ENCODE measurements at regions not wholly inside any gene's neighbourhood (a gene's known extent, or its start where the extent isn't known, plus 50 kb on each side); places are given as distances from the start of the nearest gene placed in this dataset.

DNA sequence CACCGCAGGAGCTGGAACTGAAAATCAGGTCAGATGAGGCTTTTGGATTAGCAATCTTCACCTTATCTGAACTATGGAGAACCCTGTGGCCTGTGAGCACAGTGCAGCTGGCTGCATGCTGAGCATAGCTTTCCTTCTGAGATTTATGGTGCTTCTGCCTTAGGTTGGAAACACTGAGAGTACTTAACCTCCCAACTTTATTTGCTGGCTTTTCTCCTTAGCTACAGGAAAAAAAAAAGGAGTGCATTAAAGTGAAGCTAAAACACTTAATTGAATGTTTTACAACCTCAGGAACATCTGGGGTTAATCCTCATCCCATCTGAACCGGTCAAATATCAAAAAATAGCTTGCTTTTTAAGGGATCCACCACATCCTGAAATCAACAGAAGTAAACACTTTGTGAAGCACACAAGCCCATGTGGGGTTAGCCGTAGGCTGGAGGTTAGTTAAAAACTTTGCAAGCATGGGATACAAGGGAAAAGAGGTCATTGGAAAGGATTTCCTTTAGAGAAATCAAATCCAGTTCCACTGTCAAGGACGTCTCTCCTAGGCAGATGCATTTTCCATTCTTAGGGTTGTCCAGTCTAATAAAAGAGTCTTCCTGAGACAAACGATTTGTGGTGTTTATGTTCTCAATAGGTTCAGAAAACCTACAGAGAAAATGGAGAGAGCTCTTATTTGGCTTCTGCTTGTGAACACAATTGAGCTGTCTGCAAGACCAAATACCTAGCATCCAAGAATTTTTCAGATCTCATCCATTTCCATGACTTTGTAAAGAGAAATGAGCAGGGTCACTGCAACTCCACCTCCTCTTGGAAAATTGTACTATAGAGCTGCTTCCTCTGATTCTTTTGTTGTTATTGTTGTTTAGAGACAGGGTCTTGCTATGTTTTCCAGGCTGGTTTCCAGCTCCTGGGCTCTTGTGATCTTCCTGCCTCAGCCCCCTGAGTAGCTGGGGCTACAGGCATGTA is 470.4 kb upstream of the IGFBP3 start:
- intact Hi-C loops (cut with DNase I), result no loop called here
- ATAC-seq (ENCODE audit: poor library complexity), result no peak
- no peak for DNase-seq

DNA sequence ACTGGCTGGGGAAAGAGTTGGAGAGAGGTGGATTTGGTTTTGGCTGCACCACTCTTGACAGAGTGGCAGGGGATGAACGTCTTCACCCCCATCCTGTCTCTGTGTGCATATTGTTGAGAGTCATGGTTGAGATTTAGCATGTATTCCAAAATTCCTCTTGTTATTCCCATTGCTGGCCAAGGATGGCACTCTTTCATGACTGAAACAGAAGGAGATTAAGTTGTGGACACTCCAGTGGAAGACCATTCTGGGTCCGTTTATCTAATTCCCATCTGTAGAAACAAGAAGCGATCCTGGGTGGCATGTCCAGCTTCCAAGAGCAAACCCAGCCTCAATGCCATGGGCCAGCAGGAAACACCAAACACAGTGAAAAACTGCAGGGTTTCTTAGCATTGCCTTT is 469.0 kb upstream of the IGFBP3 start:
- intact Hi-C loops (cut with DNase I), result no loop called here
- no peak for ATAC-seq (ENCODE audit: poor library complexity)

DNA sequence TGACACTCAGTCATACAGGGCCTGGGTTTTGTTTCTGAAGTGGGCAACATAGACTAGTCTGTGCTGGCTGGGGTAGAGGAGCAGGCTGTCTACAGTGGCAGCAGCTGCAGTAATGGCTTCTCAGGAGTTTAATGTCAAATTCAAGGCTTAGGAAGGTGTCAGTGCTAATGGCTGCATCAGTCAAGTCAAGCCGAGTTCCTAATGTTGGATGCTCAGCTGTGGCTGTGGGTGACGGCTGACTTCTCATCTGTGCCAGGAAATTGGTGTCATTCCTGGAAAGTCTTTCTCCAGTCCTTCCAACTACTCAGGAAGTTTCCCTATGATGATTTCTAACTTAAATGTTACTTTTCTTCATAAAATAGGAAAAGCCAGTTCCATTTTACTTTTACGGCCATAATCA is 468.1 kb upstream of the IGFBP3 start:
- intact Hi-C loops (cut with DNase I), result no loop called here
- DNase-seq (no peak), ATAC-seq (ENCODE audit: poor library complexity) (no peak)

More for the DNA sequence above, 469.0 kb upstream of the IGFBP3 start:
- DNase-seq, result no peak

DNA sequence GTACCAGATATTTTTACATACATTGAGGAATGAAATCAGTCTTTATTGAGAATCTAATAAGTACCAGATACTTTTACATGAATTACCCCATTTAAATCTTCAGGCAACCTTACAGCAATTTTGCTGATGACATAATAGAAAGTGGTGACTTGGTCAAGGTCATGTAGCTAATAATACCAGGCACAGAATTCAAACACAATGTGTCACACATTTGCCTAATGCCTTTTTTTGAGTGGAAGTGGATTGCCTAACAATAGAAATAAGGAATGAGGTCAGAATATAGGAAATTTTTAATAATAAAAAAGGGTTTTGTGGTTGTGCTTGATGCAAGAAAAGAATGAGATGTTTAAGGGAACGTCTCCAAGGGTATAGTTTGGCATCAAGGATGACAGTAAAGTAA is 466.6 kb upstream of the IGFBP3 start:
- intact Hi-C loops (cut with DNase I), result no loop called here
- ATAC-seq (ENCODE audit: poor library complexity) (no peak), DNase-seq (no peak)

GRCh38 chr7:46386428-46387399 is 465.6 kb upstream of the IGFBP3 start:
- ATAC-seq (ENCODE audit: poor library complexity) (no peak), DNase-seq (no peak)
- intact Hi-C loops (cut with DNase I), result no loop called here

- DNase-seq (no peak), ATAC-seq (ENCODE audit: poor library complexity) (no peak)
- intact Hi-C loops (cut with DNase I), result no loop called here
These were observed 464.7 kb upstream of the IGFBP3 start for GRCh38 chr7:46385662-46386309.

GRCh38 chr7:46383605-46384004 is 462.5 kb upstream of the IGFBP3 start:
- ATAC-seq (ENCODE audit: poor library complexity), result no peak
- DNase-seq, result no peak
- intact Hi-C loops (cut with DNase I), result no loop called here

GRCh38 chr7:46369933-46370654 is 449.0 kb upstream of the IGFBP3 start:
- intact Hi-C loops (cut with DNase I), result no loop called here
- peak; percentile 38 for ATAC-seq (ENCODE audit: poor library complexity)
- DNase-seq, result no peak

DNA sequence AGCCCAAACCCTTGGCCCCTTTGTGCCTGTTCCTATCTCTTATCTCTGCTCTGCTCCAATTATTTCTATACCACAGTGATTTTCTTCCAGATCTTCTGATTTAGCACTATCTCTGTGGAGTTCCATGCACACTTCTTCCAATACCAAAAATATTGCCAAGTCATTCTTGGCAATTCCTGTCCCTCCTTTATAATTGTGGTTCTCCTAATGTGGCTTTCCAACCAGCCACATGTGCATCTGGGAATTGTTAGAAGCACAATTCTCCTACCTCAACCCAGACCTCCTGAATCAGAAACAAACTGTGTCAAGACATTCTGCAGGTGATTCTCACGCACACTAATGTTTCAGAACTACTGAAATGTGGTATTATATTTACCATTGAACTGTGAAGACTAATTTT is 447.8 kb upstream of the IGFBP3 start:
- DNase-seq (no peak), ATAC-seq (ENCODE audit: poor library complexity) (no peak)
- intact Hi-C loops (cut with DNase I), result no loop called here

DNA sequence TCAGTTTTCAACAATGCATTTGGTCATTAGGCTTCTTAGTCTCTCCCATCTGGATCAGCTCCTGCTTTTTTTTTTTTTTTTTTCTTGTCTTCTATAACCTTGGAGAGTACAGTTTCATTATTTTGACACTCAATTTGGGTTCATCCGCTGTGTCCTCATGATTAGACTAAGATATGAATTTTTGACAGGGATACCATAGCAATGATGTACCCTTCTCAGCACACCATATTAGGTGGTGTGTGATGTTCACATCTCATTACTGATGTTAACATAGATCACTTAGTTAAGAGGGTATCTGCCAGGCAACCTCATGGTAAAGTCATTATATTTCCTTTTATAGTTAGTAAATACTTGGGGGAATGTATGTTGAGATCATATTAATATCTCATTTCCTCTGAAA is 445.5 kb upstream of the IGFBP3 start:
- intact Hi-C loops (cut with DNase I), result no loop called here
- no peak for DNase-seq
- ATAC-seq (ENCODE audit: poor library complexity), result no peak

DNA sequence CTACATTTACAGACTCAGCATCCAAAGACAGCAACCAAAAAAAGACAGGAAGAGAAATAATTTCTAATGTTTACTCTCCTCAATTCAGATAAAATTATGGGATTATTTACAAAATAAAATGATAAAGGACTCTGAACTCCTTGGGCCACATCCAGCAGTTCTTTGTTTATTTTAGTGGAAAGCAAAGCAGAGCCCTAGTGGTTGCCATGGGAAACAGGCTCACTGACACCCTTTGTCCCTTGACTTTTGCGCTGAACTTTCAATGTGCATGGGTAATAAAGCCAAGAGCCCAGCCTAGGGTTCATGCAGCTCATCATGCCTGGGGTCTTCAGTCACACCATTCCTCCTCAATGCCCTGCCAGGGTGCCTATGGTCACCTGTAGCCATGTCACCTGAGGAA is 442.6 kb upstream of the IGFBP3 start:
- ATAC-seq (ENCODE audit: poor library complexity) (no peak), DNase-seq (no peak)
- intact Hi-C loops (cut with DNase I), result no loop called here

DNA sequence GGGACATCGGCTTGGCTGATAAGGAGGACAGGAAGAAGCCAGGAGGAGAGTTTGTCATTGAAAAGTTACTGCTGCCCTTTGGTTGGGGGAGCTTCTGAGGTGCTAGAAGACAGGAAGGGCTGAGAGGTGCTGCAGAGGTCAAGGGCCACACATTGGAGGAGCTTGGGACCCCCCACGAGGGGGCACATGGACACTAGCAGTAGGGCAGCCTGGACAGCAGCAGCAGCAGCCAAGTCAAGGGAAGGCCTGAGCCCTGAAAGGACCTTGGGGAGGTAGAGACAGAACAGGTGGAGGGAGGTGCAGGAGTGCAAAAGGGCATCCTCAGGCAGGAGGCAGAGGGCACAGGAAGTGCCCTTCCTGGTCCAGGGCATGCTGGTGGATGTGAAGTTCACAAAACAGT is 439.7 kb upstream of the IGFBP3 start:
- DNase-seq, result no peak
- ATAC-seq (ENCODE audit: poor library complexity), result no peak
- intact Hi-C loops (cut with DNase I), result no loop called here

GRCh38 chr7:46360296-46360695 is 439.2 kb upstream of the IGFBP3 start:
- ATAC-seq (ENCODE audit: poor library complexity) (no peak), DNase-seq (no peak)
- intact Hi-C loops (cut with DNase I), result no loop called here

- intact Hi-C loops (cut with DNase I), result loop anchor here (5.0 kb wide), 1 partner anchor 724 kb away; no protein-coding TSS in a partner anchor
- ATAC-seq (ENCODE audit: poor library complexity) (no peak), DNase-seq (no peak)
These were observed 436.8 kb upstream of the IGFBP3 start for GRCh38 chr7:46357851-46358250.

DNA sequence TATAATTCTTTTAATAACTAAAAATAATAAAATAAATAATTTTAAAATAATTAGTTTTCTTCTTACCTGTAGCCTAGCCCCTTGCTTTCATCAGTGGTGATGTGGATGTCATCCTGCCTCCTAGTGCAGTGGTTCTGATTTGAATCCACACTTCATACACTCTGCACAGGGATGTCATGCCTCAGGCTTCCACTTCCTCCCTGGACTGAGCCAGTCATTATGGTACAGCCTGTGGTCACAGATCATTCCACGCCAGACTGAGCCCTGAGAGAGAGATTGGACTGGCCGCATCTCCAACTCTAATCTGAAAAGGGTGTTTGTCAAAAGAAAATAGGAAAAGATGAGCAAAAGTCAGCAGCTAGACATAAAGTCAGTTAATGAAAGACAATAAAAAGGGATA is 436.2 kb upstream of the IGFBP3 start:
- DNase-seq (no peak), ATAC-seq (ENCODE audit: poor library complexity) (no peak)
- intact Hi-C loops (cut with DNase I), result loop anchor here (5.0 kb wide), 1 partner anchor 725 kb away; no protein-coding TSS in a partner anchor

DNA sequence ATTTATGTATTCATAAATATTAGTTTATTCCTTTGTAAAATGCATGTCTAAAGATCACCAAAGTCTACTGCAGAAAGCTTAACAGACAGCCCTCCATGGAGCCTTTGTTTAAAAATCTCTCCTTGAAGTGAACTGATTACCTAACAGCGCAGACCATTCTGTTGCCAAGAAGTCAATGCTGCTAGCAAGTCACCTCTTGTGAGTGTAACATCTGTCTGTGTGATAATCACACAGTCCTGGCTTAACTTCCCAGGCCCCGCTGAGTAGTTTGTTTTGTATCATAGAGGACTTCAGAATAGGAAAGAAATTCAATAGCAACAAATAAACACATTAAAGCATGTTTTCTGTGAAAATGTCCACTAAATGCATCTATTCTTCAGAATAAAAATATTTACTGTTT is 435.3 kb upstream of the IGFBP3 start:
- intact Hi-C loops (cut with DNase I), result loop anchor here (5.0 kb wide), 1 partner anchor 726 kb away; no protein-coding TSS in a partner anchor
- ATAC-seq (ENCODE audit: poor library complexity) (no peak), DNase-seq (no peak)

- intact Hi-C loops (cut with DNase I), result loop anchor here (5.0 kb wide), 1 partner anchor 727 kb away; no protein-coding TSS in a partner anchor
- ATAC-seq (ENCODE audit: poor library complexity) (no peak), DNase-seq (no peak)
These were observed 434.3 kb upstream of the IGFBP3 start for GRCh38 chr7:46355331-46355730.
